Stimulated activated CD4-positive, alpha-beta T cell treated with anti-CD3 and anti-CD28 coated beads, TNF-alpha, amount 100 ng/mL, for 1 hour (primary cell): ENCODE measurements at regions not wholly inside any gene's neighbourhood (a gene's known extent, or its start where the extent isn't known, plus 50 kb on each side); places are given as distances from the start of the nearest gene placed in this dataset.

Source experiments
- DNase-seq, 3 donors: peaks; one replicate each; pipeline ENCODE4 v3.0.0-alpha.2; 2020; ENCODE audit warnings: low read depth in 3 of 3, low spot score in 1 of 3

DNA sequence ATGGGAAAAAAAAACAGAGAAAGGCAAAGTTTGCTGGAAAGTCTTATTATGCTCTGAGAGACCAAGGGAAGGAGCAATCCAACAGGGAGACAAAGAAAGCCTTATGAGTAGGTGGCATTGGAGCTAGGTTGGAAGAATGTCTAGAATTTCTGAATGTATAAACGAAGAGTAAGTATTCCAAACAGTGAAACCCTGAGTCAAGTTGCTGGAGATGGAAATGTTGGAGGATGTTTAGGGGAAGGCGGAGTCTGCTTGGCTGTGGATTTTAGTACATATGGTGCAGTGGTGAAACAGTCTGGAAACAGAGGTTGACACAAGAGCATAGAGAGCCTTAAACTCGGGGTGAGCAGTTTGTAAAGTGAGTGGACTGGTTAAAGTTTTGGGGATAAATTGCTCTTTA lies 314.8 kb upstream of the CADM1 start:
- DNase-seq: no peak

DNA sequence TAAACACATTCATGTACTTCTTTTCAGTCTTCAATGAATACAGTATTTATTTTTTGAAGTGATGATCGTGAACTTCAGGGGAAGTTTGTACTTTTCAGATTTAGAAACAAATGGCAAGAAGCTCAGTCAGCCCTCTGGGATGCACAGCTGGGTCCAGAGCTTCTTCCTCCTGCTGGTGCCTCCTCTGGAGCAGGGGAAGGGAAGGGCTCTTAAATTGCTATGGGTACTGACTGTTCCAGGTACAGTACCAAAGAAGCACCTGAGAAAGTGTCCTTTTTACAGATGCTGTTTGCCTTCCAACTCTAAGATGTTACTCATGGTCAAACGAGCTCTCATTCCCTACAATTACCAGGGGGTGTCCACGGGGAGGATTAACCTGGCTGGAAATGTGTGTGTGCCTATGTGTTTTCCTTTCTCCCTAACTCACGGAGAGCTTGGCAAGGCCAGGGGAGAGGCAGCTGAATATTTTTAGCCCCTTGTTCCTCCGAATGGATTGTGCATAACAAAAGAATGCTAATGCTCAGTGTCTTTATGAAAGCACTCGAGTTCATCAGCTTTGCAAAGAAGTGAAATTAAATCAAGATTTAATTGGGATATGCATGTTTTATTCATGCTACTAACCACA lies 313.7 kb upstream of the CADM1 start:
- no peak for DNase-seq

DNA sequence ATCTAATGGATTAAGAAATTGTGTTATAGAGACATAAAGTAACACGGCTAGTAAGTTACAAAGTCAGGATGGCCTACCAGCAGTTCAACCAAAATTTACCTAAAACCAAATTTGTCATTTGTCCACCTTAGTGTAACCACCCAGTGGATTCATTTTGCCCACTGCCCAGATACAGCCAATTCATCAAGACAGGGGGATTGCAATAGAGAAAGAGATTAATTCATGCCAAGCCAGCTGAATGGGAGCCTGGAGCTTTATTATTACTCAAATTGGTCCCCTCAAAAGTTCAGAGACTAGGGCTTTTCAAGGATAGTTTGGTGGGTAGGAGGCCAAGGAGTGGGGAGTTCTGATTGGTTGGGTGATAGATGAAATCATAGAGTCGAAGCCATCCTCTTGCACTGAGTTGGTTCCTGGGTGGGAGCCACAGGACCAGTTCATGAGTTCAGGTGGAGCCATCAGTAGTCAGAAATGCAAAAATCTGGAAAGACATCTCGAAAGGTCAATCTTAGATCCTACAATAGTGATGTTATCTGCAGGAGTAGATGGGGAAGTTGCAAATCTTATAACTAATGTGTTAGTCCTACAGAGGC lies 304.2 kb upstream of the CADM1 start:
- no peak for DNase-seq

DNA sequence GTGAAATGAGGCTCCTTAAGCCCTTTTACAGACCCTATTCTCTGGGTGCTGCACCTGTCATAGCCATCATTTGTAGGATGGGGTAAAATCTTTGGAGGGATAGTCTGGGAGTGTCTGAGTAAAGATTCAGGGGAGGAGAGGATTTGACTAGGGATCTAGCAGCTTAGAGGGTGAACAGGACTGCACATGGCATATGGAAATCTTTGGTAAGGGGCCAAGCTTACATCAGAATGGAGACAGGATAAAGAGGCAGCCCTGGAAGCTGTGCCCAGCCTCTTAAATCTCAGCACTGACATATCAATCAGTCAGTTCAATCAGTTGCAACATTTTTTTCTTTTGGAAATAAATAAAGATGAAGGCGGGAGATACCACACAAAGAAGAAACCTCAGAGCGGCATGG lies 301.8 kb upstream of the CADM1 start:
- no peak for DNase-seq

DNA sequence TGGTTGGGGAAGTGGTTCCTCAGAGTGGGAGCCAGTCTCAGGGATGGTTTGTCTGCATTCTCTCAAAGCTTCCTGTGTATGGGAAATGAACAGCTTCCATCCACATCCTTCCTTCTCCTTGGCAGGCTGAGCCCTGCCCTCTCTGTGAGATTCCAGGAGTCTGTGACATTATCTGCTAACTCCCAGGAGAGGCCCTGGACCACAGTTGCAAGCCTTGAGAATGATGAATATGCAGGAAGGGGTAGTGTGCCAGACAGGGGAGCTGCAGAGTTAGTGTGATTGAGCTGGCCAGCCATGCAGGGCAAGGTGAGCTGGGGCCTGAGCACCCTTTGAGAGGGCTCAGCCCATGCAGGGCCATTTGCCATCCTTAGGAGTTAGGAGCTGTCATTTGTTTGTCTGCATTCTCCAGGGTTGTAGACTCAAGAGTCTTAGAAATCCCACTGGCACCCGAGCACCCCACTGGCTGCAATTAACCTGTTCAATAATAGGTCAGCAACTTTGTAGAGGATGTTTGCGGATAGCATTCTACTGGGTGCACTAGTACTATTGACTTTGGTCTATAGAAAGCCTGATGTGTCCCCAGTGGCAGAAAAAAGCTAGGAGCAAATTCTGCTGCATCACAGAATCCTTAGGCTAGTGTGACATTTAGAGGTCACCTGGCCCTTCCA lies 299.0 kb upstream of the CADM1 start:
- no peak for DNase-seq

DNA sequence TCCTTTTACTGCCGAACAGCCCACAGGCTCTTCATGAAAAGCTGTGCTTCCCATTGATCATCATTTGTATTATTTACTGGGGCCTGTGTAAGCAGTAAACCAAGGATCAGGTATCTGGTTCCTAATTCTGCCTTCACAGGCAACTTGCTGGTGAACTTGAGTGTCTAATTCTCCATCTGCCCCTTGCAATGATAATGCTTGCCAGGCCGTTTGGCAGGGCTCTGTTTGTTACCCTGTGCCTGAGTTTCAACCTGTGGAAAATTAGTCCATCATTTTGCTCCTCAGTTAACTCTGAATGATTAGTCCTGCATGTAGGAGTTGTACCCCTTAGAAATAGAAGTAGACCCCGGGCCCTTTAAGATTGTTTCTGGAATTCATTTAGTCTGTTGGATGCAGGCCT lies 298.4 kb upstream of the CADM1 start:
- no peak for DNase-seq

DNA sequence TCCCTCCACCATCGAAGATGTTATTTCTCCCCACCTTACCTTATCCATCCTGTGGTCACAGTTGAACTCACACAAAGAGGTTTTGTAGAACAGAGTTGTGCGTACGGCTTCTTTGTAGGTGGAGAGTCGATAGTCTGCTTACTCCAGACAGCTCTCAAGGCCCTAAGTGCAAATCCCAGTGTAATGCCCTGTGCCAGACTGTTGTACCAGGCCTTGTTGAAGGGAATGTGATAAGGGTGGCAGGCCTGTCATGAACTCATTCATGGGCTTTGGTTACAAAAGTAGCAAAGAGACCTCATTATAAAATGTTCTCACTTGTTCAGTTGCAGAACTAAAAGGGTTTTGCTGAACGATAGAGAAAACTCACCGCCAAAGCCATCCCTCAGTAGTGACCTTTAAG lies 288.7 kb upstream of the CADM1 start:
- DNase-seq: no peak

DNA sequence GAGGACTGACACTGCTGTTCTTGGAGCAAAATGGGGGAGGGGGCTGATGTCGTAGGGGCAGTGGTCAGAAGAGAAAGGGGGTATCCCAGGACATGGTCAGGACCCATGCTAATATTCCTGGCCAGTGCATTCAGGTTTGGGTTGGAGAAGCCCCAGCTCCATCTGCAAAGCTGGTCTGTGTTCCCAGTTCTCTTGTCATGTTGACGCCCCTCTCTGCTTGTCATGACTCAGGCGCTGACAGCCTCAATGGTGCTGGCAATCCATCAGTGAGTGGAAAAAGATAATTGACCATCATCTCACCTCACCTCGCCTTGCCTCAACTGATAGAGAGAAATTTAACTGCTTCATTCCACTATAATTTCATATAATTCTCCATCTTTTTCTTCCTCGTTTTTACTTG lies 283.1 kb upstream of the CADM1 start:
- no peak for DNase-seq

DNA sequence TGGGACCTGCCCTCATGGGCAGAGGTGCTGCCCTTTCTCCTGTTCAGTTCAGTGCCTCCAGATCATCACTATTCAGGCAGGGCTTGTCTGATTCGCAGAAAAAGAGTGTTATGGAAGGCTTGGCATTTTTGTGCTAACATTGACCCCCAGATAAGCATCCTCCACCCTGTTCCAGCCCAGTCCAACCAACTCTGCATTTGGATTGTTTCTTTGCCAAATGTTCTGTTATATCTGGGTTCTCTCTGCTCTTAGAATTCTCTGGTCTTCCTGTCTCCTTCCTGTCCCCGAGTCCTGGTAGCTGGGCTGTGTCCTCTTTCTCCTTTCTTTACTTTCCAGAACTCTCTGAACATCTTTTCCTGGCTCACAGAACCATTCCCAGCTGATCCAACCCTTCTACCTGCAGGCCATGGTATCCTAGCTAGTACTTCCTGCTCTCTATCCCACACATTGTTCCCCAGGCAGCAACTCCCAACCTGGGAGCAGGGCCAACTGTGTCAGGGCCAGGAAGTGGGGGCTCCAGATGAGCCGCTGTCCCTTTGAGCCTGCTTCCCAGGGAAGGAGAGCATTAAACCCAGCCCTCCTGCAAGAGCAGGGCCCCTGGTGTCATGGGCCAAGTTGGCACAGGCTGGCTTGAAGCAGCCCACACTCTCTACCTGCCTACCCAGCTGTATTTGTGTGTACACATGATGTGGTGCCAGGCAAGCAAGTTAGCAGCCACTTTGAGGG lies 280.7 kb upstream of the CADM1 start:
- no peak for DNase-seq

DNA sequence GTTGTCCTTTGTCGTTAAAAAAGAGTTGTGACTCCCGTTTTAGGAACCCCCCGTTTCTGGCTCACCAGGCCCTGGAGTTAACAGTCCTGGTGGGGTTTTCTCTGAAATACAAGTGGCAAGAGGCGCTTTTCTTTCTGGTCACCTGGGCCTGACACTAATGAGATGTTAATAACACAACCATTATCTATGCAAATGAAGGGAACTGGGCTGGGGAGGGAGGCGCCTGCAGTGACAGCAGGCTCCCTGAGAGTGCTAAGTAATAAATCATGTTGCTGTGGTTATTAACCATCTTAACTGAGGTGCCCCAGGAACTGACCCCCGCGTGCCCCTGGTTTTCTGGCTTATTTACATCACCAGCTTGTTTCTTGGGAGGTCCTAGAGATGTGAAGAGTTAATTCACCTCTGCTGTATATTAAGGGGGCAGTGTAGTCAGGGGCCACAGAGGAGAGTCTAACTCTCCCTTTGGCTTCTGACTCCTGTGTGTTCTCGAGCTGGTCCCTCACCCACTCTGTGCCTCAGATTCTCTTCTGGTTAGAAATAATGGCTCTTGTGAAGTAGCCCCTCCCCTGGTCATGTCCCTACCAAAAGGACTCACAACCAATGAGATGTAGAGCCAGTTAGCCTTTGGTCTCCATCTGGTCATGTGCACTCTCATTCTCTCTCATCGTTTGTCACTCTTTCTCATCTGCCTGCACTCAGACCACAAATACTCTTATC lies 276.6 kb upstream of the CADM1 start:
- DNase-seq: no peak

DNA sequence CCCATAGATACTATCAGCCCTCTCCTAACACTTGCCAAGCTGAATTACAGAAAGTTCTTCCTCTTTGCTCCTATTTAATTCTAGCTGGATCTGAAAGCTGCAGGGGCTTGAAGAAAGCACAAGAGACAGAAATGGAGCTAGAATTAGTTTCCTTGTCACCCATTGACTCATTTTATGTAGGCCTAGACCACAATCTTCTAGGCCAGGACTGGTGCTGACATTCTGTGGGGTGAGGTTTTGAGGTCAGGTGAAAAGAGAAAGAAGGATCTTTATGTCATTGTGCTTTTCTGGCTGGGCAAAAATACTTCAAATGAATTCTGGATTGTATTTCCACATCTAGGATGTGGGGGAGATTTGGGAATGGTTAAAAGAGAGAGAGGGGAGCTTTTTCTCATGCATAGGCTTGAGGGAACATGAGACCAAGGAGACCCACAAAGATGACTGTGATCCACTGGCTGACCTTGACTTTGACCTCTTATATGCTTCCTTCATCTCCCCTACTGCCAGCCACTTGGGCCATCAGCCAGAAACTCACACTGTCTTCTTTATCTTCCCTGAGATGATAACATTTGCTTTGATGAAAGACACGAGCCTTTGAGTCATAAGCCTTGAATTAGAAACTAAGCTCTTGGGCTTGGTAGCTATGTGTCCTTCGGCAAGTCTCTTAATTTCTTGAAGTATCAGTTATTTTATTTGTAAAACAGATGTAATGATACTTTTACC lies 274.9 kb upstream of the CADM1 start:
- no peak for DNase-seq

DNA sequence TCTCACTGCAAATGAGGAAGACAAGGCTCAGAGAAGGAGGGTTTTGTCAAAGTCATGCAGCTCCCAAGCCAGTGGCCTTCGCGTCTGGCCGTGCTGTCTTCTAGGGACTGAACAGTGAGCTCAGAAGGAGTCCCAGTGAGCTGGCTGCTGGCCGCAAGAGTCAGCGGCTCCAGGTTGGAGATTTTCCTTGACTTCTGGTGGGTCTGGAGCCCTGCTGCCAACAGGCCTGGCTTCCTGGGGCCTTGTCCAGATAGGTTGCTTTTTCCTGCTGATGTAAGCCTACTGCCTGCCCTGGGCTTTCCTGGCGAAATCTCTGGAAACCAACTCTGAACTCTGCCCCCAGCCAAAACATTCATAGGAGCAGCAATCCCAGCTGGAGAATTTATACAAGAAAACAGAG lies 272.7 kb upstream of the CADM1 start:
- no peak for DNase-seq

DNA sequence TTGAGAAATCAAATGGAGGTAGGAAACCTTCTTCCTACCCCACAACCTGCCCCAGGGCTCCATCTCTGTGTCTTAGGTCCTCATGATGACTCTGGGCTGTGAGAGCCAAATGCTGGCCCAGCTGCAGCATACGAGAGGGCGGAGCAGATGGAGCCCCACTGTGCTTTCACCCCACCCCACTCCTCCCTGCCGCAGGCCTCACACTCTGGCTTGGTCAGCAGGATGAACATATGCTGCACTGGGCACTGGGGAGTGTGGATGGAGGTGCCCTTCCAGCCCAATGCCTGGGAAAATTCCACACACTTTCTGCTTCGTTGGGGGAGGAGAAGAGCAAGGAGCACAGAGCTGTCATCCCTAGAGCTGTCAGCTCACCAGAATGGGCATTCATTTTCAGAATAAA lies 271.6 kb upstream of the CADM1 start:
- no peak for DNase-seq

DNA sequence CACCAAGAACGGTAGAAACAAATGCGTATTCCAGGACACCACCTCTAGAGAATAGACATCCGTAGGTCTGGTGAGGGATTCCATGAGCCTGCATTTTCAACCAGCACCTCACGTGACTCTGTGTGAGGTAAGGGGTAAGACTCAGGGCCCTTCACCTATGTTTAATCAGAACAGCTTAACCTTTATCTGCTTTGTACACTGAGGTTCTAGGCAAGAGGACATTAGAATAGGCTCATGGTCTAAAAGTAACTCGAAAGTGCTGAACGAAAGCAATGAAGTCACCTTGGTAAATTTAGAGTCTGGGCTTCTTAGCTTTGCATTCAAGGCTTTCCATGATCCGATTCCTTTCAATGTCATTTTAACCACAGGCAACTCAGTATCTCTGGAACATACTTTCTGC lies 270.5 kb upstream of the CADM1 start:
- DNase-seq: no peak

DNA sequence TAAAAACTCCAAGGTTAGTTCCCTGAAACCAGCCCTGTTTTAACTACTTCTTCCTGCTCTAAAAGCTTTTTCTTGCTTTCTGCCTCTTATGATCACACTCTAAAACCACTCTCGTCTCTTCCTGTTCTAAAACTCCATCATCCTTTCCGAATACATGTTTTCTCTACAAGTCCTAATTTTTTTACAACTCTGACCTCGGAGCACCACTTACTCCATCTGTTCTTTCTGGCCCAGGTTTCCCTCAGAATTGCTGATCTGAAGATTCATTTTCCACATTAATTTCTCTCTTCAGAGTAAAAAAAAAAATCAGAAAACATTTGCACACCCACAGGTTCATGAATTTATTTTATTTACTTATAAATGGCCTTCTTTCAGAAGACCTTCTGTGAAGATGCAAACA lies 265.7 kb upstream of the CADM1 start:
- no peak for DNase-seq

DNA sequence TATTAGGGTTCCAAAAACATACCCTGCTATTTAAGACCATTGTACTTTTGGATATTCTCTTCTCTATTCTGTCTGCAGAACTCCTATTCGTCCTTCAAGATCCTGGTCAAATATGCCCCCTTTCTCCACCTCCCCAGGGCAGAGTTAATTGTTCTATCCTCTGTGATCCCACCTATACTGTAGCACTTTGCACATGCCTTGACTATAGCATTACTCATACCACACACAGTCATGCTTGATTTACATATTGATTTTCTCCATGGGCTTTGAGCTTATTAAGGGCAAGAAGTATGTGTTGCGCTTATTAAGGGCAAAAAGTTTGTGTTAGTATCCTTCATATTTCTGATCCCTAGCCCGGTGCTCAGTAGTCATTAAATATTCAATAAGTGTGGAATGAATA lies 263.7 kb upstream of the CADM1 start:
- no peak for DNase-seq

DNA sequence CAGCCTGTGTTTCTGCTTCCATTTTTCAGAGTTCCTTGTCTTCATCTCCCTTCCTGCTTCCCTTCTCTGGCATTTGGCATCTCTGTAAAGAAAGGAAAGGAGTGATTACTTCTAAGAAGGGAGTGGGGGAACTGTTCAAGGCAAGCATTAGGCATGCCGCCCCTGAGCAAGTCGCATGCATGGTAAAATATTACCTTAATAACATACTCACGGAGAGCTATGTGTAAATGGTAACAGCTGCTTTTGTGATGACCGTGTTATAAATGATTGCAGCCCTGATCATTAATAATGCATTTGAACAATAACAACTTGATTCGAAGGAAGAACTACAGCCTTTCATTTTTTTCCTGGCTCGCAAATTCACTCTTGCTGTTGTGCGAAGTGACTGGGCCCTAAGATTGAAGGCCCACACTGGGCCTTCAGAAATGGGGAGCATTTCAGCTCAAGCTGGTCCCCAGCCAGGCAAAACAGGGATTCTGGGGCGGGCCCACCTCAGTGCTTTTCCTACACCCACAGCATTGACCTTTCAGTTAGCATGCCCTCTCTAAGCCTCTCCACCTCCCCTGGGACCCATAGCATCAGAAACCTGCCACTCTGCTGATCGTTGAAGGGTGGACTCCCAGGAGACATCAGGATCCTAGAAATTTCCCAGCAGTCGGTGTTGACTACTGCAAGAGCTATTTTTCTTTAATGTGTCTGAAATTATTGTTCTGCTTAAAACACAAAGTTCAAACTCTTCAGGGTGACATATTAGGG lies 263.0 kb upstream of the CADM1 start:
- DNase-seq: no peak

DNA sequence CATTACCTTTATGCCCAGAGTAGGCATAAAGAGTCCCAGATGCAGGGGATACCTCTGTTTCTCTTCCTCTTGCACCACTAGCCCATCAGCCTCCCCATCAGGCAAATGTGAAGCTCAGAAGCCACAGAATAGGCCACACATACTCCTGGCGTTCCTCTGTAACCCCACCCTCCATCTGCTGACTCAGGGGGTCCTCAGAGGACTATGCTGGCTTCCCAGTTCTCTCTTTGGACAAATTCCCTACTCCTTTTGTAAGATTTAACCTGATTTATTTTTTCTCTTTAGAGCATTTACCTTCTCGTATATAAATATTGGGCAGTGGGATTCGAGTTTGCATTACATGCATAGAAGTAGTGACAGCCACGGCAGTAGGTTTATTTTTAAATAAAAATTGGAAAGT lies 262.3 kb upstream of the CADM1 start:
- no peak for DNase-seq

DNA sequence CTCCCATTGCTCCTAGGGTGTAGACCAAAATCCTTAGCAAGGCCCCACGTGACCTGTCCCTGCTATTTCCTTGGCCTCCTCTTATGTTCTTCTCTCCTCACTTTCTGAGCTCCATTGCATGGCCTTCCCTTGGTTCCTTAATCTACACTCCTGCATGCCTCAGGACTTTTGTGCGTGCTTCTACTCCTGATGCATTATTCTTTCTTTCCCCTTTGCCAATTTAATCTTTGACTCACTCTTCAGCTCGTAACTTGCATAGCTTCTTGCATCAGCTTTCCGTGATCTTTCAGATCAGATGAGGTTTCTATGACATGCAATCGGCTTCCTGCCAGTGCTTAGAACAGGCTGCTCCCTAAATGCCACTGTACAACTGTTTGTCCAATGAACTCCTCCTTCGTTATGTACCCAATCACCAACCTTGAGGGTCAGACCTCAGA lies 261.6 kb upstream of the CADM1 start:
- no peak for DNase-seq

DNA sequence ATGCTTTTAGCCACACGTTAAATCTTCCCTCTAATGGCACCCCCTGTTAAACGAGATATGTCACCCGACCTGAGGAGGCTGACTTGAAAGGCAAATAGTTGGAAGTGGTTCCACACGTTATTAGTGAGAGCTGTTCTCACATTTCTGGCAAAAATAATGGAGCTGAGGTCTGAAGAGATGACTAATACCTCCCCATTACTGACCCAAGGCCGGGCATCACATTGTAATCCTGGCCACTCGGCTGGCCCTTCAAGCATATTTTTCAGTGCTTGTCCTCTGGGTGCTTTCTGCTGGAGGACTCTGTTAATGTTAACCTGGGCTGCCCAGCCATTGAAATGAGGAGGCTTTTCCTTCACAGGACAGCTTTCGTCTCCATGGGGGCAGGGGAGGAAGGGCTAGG lies 260.0 kb upstream of the CADM1 start:
- DNase-seq: no peak
